ENCODE measurements at regions not wholly inside any gene's neighbourhood (a gene's known extent, or its start where the extent isn't known, plus 50 kb on each side); places are given as distances from the start of the nearest gene placed in this dataset.

- no peak for DNase-seq (ENCODE audit: low read depth in 1 of 2, low spot score in 1 of 2)
- Histone ChIP-seq H3K27me3 (no peaks in the 10 kb centered on the region), H3K36me3 (no peaks in the 10 kb centered on the region), H3K4me3 (no peak overlapping the region), H3K4me1 (ENCODE audit: low read depth) (no peaks in the 10 kb centered on the region), H3K27ac (no peak overlapping the region), H3K9me3 (ENCODE audit: low read depth) (no peaks in the 10 kb centered on the region)
- no peak for TF ChIP-seq CTCF (IDR thresholded peaks at IDR 0.05; ENCODE audit: low read depth, low read length)
Observed at GRCh38 chr2:60603533-60604190, 50.2 kb upstream of the BCL11A start.

- H3K27ac ChIP-seq: no peak overlapping the region
- no peaks in the 10 kb centered on the region for H3K27me3 ChIP-seq
- H3K9me3 ChIP-seq (ENCODE audit: low read depth): no peaks in the 10 kb centered on the region
- no peak for TF ChIP-seq CTCF (IDR thresholded peaks at IDR 0.05; ENCODE audit: low read depth, low read length)
- H3K4me1 ChIP-seq (ENCODE audit: low read depth): no peaks in the 10 kb centered on the region
- no peak for DNase-seq (ENCODE audit: low read depth in 1 of 2, low spot score in 1 of 2)
- no peaks in the 10 kb centered on the region for H3K36me3 ChIP-seq
- no peak overlapping the region for H3K4me3 ChIP-seq
Observed at GRCh38 chr2:60604486-60605064, 51.1 kb upstream of the BCL11A start.

- Histone ChIP-seq H3K4me3 (no peak overlapping the region), H3K27me3 (no peaks in the 10 kb centered on the region), H3K9me3 (ENCODE audit: low read depth) (no peaks in the 10 kb centered on the region), H3K27ac (no peak overlapping the region), H3K36me3 (no peaks in the 10 kb centered on the region), H3K4me1 (ENCODE audit: low read depth) (no peaks in the 10 kb centered on the region)
- no peak for TF ChIP-seq CTCF (IDR thresholded peaks at IDR 0.05; ENCODE audit: low read depth, low read length)
- DNase-seq (ENCODE audit: low read depth in 1 of 2, low spot score in 1 of 2): no peak
Observed at GRCh38 chr2:60605866-60606265, 52.4 kb upstream of the BCL11A start.

GRCh38 chr2:60608679-60609078 lies 55.2 kb upstream of the BCL11A start:
- DNase-seq (ENCODE audit: low read depth in 1 of 2, low spot score in 1 of 2): peak in 1 of 2 donors; percentile 29
- H3K4me1 ChIP-seq (ENCODE audit: low read depth): no peaks in the 10 kb centered on the region

GRCh38 chr2:60612033-60612432 lies 58.6 kb upstream of the BCL11A start:
- H3K4me1 ChIP-seq (ENCODE audit: low read depth): no peaks in the 10 kb centered on the region
- no peak overlapping the region for H3K27ac ChIP-seq
- no peak overlapping the region for H3K4me3 ChIP-seq
- no peaks in the 10 kb centered on the region for H3K9me3 ChIP-seq (ENCODE audit: low read depth)
- H3K27me3 ChIP-seq: no peaks in the 10 kb centered on the region
- no peaks in the 10 kb centered on the region for H3K36me3 ChIP-seq
- no peak for TF ChIP-seq CTCF (IDR thresholded peaks at IDR 0.05; ENCODE audit: low read depth, low read length)
- DNase-seq (ENCODE audit: low read depth in 1 of 2, low spot score in 1 of 2): no peak

More at GRCh38 chr2:60608679-60609078, 55.2 kb upstream of the BCL11A start:
- Histone ChIP-seq H3K9me3 (ENCODE audit: low read depth) (no peaks in the 10 kb centered on the region), H3K4me3 (no peak overlapping the region), H3K36me3 (no peaks in the 10 kb centered on the region), H3K27ac (no peak overlapping the region), H3K27me3 (no peaks in the 10 kb centered on the region)
- TF ChIP-seq CTCF (IDR thresholded peaks at IDR 0.05; ENCODE audit: low read depth, low read length): no peak

Data from cardiac muscle cell (in vitro differentiated cells and primary cell).